T1000 (cell line): ENCODE measurements at regions not wholly inside any gene's neighbourhood (a gene's known extent, or its start where the extent isn't known, plus 50 kb on each side); places are given as distances from the start of the nearest gene placed in this dataset.

Experiments
- DNase-seq: peaks from one replicate; lab custom pipeline; 2025; ENCODE audit warnings: mixed read lengths; lab: John Stamatoyannopoulos, UW

- DNase-seq = no peak
Measured at GRCh38 chr21:25139414-25139813, 467.9 kb downstream of the MRPL39 start.

- DNase-seq = no peak
Measured at GRCh38 chr21:25133939-25134338, 473.3 kb downstream of the MRPL39 start.

- DNase-seq = no peak
Measured at GRCh38 chr21:25127811-25128210, 479.5 kb downstream of the MRPL39 start.

GRCh38 chr21:25127007-25127406, 480.3 kb downstream of the MRPL39 start:
- DNase-seq = no peak

GRCh38 chr21:25126564-25126963, 480.7 kb downstream of the MRPL39 start:
- DNase-seq = no peak

GRCh38 chr21:25118648-25119047, 488.6 kb downstream of the MRPL39 start:
- DNase-seq = no peak

GRCh38 chr21:25115021-25115420, 492.3 kb downstream of the MRPL39 start:
- no peak for DNase-seq

- DNase-seq = peak; percentile 51
Measured at GRCh38 chr21:25107708-25108107, 499.6 kb downstream of the MRPL39 start.

GRCh38 chr21:25103500-25104207, 503.6 kb downstream of the MRPL39 start:
- DNase-seq = no peak

- DNase-seq = no peak
Measured at GRCh38 chr21:25097648-25098047, 509.6 kb downstream of the MRPL39 start.

GRCh38 chr21:25094695-25095094, 512.6 kb downstream of the MRPL39 start:
- no peak for DNase-seq

GRCh38 chr21:25092441-25093011, 514.8 kb downstream of the MRPL39 start:
- DNase-seq = no peak

- no peak for DNase-seq
Measured at GRCh38 chr21:25081096-25081495, 526.2 kb downstream of the MRPL39 start.

- no peak for DNase-seq
Measured at GRCh38 chr21:25080661-25081060, 526.6 kb downstream of the MRPL39 start.

- DNase-seq = no peak
Measured at GRCh38 chr21:25080141-25080540, 527.1 kb downstream of the MRPL39 start.

GRCh38 chr21:25079053-25079452, 528.2 kb downstream of the MRPL39 start:
- no peak for DNase-seq

GRCh38 chr21:25062061-25062460, 545.2 kb downstream of the MRPL39 start:
- DNase-seq = no peak

- no peak for DNase-seq
Measured at GRCh38 chr21:25054689-25055088, 552.6 kb downstream of the MRPL39 start.

GRCh38 chr21:25039461-25040380, 567.6 kb downstream of the MRPL39 start:
- no peak for DNase-seq

GRCh38 chr21:25036775-25037174, 570.5 kb downstream of the MRPL39 start:
- no peak for DNase-seq

- no peak for DNase-seq
Measured at GRCh38 chr21:25031750-25032149, 575.5 kb downstream of the MRPL39 start.

- no peak for DNase-seq
Measured at GRCh38 chr21:25029580-25029979, 577.7 kb downstream of the MRPL39 start.

- no peak for DNase-seq
Measured at GRCh38 chr21:25025596-25025995, 581.7 kb downstream of the MRPL39 start.
